ENCODE measurements at regions not wholly inside any gene's neighbourhood (a gene's known extent, or its start where the extent isn't known, plus 50 kb on each side); places are given as distances from the start of the nearest gene placed in this dataset.

DNA sequence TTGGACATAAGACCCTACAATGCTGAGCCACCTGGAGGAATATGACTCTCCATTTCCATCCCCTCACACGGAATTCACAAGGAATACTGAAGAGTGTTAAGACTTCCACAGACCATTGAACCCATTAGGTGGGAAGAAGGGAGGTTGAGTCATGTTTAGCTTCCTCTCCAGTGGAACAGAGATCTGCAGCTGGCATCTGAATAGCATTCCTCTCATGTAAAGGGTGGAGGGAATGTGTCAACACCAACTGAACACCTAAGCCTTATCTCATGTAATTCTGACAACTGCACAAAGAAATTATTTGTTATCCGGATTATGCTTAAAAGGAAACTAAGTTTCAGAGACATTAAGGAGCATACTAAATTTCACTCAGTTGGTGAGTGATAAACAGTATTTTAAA is 705.9 kb downstream of the MAFB start:
- no peak overlapping the region for H2AFZ ChIP-seq (ENCODE audit: insufficient read depth, low read depth, low read length, poor library complexity, severe bottlenecking)
- WGBS (ENCODE audit: insufficient coverage): no CpG with 5 or more reads among the region's 2 CpGs
- Mint-ChIP-seq H3K27ac (no peak overlapping the region), H3K9me3 (peaks cover 0 to 4% (median 0%) of the 10 kb centered on the region in 7 donors), H3K27me3 (ENCODE audit: low read depth in 3 of 3) (peaks cover 0 to 3% (median 0%) of the 10 kb centered on the region in 3 donors), H3K36me3 (no peaks in the 10 kb centered on the region), H3K4me3 (no peak overlapping the region), H3K4me1 (no peaks in the 10 kb centered on the region)
- no peaks in the 10 kb centered on the region for H3K27me3 ChIP-seq (ENCODE audit: control insufficient read depth in 2 of 2, insufficient read depth in 2 of 2, low read length in 2 of 2)
- no peaks in the 10 kb centered on the region for H4K20me1 ChIP-seq (ENCODE audit: insufficient read depth, low read length)
- no peaks in the 10 kb centered on the region for H3K9me3 ChIP-seq (replicated peaks in 1 of 2; ENCODE audit: control insufficient read depth in 1 of 2, insufficient read depth in 1 of 2, low read length in 2 of 2)
- no peak overlapping the region for H3K4me3 ChIP-seq (replicated peaks in 1 of 3; ENCODE audit: low read depth in 2 of 3, low read length in 3 of 3)
- no peak overlapping the region for H3K4me2 ChIP-seq (replicated peaks; ENCODE audit: extremely low read depth, low read length, poor library complexity, severe bottlenecking)
- DNase-seq: no peak
- TF ChIP-seq, protein P1, sequence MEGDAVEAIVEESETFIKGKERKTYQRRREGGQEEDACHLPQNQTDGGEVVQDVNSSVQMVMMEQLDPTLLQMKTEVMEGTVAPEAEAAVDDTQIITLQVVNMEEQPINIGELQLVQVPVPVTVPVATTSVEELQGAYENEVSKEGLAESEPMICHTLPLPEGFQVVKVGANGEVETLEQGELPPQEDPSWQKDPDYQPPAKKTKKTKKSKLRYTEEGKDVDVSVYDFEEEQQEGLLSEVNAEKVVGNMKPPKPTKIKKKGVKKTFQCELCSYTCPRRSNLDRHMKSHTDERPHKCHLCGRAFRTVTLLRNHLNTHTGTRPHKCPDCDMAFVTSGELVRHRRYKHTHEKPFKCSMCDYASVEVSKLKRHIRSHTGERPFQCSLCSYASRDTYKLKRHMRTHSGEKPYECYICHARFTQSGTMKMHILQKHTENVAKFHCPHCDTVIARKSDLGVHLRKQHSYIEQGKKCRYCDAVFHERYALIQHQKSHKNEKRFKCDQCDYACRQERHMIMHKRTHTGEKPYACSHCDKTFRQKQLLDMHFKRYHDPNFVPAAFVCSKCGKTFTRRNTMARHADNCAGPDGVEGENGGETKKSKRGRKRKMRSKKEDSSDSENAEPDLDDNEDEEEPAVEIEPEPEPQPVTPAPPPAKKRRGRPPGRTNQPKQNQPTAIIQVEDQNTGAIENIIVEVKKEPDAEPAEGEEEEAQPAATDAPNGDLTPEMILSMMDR (IDR thresholded peaks at IDR 0.05): no peak
- intact Hi-C loops (cut with micrococcal nuclease): no loop called here
- H3K9ac ChIP-seq (ENCODE audit: insufficient read depth, low read length, poor library complexity, severe bottlenecking): no peak overlapping the region
- no peaks in the 10 kb centered on the region for H3K4me1 ChIP-seq (ENCODE audit: control insufficient read depth in 1 of 2, insufficient read depth in 2 of 2, low read length in 2 of 2)
- H3K79me2 ChIP-seq (ENCODE audit: insufficient read depth, low read length): no peaks in the 10 kb centered on the region
- no peak overlapping the region for H3K27ac ChIP-seq (ENCODE audit: low read depth in 1 of 2, low read length in 2 of 2)
- H3K36me3 ChIP-seq (replicated peaks in 1 of 2; ENCODE audit: control insufficient read depth in 1 of 2, insufficient read depth in 2 of 2, low read length in 2 of 2): no peaks in the 10 kb centered on the region

DNA sequence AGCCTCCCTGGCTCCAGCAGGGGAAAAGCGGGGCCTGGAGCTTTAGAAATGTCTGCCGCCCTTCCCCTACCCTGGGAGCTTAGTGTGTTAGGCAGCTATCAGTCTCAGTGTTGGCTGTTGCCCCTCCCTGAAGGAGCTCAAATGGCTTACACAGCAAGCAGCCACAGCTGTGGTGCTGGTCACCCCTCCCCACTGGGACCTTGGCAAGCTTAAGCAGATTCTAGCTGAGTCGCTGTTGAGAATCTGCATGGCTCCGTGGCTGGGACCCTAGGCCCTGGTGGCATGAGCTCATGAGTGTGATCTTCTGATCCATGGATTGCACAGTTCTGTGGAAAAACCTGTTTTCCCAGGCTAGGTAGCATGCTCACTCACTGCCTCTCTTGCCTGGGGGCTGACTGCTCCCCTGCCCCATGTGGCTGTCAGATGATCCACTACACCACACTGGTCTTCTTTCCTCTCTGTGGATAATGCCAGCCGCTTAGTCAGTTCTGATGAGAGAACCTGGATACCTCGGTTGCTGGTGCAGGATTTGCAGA is 714.0 kb downstream of the MAFB start:
- Histone ChIP-seq H3K4me3 (replicated peaks in 1 of 3; ENCODE audit: low read depth in 2 of 3, low read length in 3 of 3) (no peak overlapping the region), H3K9ac (ENCODE audit: insufficient read depth, low read length, poor library complexity, severe bottlenecking) (no peak overlapping the region), H2AFZ (ENCODE audit: insufficient read depth, low read depth, low read length, poor library complexity, severe bottlenecking) (no peak overlapping the region), H3K4me2 (replicated peaks; ENCODE audit: extremely low read depth, low read length, poor library complexity, severe bottlenecking) (no peak overlapping the region), H4K20me1 (ENCODE audit: insufficient read depth, low read length) (no peaks in the 10 kb centered on the region), H3K9me3 (replicated peaks in 1 of 2; ENCODE audit: control insufficient read depth in 1 of 2, insufficient read depth in 1 of 2, low read length in 2 of 2) (peaks cover 6 to 14% of the 10 kb centered on the region in 2 donors), H3K36me3 (replicated peaks in 1 of 2; ENCODE audit: control insufficient read depth in 1 of 2, insufficient read depth in 2 of 2, low read length in 2 of 2) (no peaks in the 10 kb centered on the region), H3K27ac (ENCODE audit: low read depth in 1 of 2, low read length in 2 of 2) (no peak overlapping the region), H3K79me2 (ENCODE audit: insufficient read depth, low read length) (no peaks in the 10 kb centered on the region), H3K4me1 (ENCODE audit: control insufficient read depth in 1 of 2, insufficient read depth in 2 of 2, low read length in 2 of 2) (no peaks in the 10 kb centered on the region), H3K27me3 (ENCODE audit: control insufficient read depth in 2 of 2, insufficient read depth in 2 of 2, low read length in 2 of 2) (no peaks in the 10 kb centered on the region)
- TF ChIP-seq, protein P1 (IDR thresholded peaks at IDR 0.05): no peak
- no peaks in the 10 kb centered on the region for H3K4me1 Mint-ChIP-seq
- H3K9me3 Mint-ChIP-seq: peaks cover 13 to 29% (median 15%) of the 10 kb centered on the region in 7 donors
- no peak for DNase-seq
- H3K27ac Mint-ChIP-seq: no peak overlapping the region
- whole genome bisulfite sequencing (ENCODE audit: insufficient coverage): 100% methylated on average over 5 of the region's 6 CpGs
- no peaks in the 10 kb centered on the region for H3K36me3 Mint-ChIP-seq
- intact Hi-C loops (cut with micrococcal nuclease): no loop called here
- no peak overlapping the region for H3K4me3 Mint-ChIP-seq
- H3K27me3 Mint-ChIP-seq (ENCODE audit: low read depth in 3 of 3): no peaks in the 10 kb centered on the region
